ENCODE measurements at regions not wholly inside any gene's neighbourhood (a gene's known extent, or its start where the extent isn't known, plus 50 kb on each side); places are given as distances from the start of the nearest gene placed in this dataset.

DNA sequence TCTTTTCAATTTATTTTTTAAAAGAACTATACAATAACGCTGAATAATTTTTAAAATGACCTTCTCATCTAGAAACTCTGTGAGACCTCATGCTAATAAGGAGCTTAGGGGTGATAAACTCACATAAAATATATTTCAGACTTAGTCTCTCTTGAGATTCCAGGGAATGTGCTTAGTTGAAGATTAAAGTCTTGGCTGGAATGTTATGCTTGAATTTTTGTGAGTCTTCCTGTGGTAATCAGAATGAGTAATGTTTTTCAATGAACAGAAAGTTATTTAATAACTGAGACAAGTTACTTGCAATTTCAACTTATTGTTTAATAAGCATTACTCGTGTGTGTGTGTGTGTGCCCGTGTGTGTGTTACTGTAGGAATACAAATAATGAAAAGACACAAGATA lies 379.9 kb upstream of the EPHA7 start:
- Histone ChIP-seq H3K4me3 (ENCODE audit: low read depth in 1 of 3, low read length in 3 of 3) (no peak overlapping the region), H3K9ac (ENCODE audit: low read depth in 1 of 2, low read length in 2 of 2) (no peak overlapping the region), H3K9me3 (ENCODE audit: control insufficient read depth in 4 of 4, low read length in 3 of 4) (no peaks in the 10 kb centered on the region), H3K4me1 (ENCODE audit: control insufficient read depth in 4 of 4, insufficient read depth in 4 of 4, low read length in 3 of 4) (no peaks in the 10 kb centered on the region), H3K36me3 (ENCODE audit: control insufficient read depth in 4 of 4, insufficient read depth in 3 of 4, low read depth in 1 of 4, low read length in 3 of 4) (no peaks in the 10 kb centered on the region), H3K27ac (ENCODE audit: low read depth in 1 of 2, low read length in 2 of 2) (no peak overlapping the region), H3K27me3 (ENCODE audit: control insufficient read depth in 4 of 4, insufficient read depth in 4 of 4, low read length in 3 of 4) (no peaks in the 10 kb centered on the region)
- DNase-seq (ENCODE audit: low spot score): no peak
- WGBS: 60% methylated on average over 3 of the region's 3 CpGs
- TF ChIP-seq NR2F2 (IDR thresholded peaks at IDR 0.05) (no peak), EGR1 (IDR thresholded peaks at IDR 0.05; ENCODE audit: low read depth in 2 of 2) (no peak), GABPA (IDR thresholded peaks at IDR 0.05 in 1 of 2, conservative IDR thresholded peaks at IDR 0.05 in 1 of 2) (no peak), TAF1 (conservative IDR thresholded peaks at IDR 0.05) (no peak), YY1 (IDR thresholded peaks at IDR 0.05) (no peak), SP1 (IDR thresholded peaks at IDR 0.05) (no peak), HNF4A (conservative IDR thresholded peaks at IDR 0.05) (no peak), ZBTB33 (IDR thresholded peaks at IDR 0.05) (no peak), FOXA2 (IDR thresholded peaks at IDR 0.05) (no peak), FOXA1 (IDR thresholded peaks at IDR 0.05) (no peak), RAD21 (IDR thresholded peaks at IDR 0.05) (no peak), HNF4G (IDR thresholded peaks at IDR 0.05) (no peak), JUND (IDR thresholded peaks at IDR 0.05) (no peak), ATF3 (IDR thresholded peaks at IDR 0.05) (no peak), RXRA (IDR thresholded peaks at IDR 0.05) (no peak), MAX (IDR thresholded peaks at IDR 0.05) (no peak)
- TF ChIP-seq, protein P1, sequence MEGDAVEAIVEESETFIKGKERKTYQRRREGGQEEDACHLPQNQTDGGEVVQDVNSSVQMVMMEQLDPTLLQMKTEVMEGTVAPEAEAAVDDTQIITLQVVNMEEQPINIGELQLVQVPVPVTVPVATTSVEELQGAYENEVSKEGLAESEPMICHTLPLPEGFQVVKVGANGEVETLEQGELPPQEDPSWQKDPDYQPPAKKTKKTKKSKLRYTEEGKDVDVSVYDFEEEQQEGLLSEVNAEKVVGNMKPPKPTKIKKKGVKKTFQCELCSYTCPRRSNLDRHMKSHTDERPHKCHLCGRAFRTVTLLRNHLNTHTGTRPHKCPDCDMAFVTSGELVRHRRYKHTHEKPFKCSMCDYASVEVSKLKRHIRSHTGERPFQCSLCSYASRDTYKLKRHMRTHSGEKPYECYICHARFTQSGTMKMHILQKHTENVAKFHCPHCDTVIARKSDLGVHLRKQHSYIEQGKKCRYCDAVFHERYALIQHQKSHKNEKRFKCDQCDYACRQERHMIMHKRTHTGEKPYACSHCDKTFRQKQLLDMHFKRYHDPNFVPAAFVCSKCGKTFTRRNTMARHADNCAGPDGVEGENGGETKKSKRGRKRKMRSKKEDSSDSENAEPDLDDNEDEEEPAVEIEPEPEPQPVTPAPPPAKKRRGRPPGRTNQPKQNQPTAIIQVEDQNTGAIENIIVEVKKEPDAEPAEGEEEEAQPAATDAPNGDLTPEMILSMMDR (IDR thresholded peaks at IDR 0.05; ENCODE audit: low read depth, low read length, missing input control): no peak
- TF ChIP-seq, protein P2, sequence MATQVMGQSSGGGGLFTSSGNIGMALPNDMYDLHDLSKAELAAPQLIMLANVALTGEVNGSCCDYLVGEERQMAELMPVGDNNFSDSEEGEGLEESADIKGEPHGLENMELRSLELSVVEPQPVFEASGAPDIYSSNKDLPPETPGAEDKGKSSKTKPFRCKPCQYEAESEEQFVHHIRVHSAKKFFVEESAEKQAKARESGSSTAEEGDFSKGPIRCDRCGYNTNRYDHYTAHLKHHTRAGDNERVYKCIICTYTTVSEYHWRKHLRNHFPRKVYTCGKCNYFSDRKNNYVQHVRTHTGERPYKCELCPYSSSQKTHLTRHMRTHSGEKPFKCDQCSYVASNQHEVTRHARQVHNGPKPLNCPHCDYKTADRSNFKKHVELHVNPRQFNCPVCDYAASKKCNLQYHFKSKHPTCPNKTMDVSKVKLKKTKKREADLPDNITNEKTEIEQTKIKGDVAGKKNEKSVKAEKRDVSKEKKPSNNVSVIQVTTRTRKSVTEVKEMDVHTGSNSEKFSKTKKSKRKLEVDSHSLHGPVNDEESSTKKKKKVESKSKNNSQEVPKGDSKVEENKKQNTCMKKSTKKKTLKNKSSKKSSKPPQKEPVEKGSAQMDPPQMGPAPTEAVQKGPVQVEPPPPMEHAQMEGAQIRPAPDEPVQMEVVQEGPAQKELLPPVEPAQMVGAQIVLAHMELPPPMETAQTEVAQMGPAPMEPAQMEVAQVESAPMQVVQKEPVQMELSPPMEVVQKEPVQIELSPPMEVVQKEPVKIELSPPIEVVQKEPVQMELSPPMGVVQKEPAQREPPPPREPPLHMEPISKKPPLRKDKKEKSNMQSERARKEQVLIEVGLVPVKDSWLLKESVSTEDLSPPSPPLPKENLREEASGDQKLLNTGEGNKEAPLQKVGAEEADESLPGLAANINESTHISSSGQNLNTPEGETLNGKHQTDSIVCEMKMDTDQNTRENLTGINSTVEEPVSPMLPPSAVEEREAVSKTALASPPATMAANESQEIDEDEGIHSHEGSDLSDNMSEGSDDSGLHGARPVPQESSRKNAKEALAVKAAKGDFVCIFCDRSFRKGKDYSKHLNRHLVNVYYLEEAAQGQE (IDR thresholded peaks at IDR 0.05): no peak

DNA sequence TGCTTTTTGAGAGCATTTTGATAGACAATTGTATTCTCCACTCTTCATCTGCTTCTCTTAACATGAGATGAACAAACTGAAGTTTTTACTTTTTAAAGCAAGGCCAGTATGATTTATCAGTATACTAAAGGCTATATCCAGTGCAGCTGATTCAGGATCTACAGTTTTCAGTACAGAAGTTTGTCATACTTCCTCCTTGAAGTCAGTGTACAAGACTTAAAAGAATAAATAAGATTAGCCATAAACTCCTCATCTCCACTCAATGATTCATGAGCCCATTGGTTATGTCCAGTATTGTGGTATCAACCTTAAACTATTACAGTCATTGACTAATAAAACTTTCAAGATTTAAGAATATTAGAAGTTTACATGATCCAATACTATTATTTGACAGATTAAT lies 374.8 kb upstream of the EPHA7 start:
- H3K4me1 ChIP-seq (ENCODE audit: control insufficient read depth in 4 of 4, insufficient read depth in 4 of 4, low read length in 3 of 4): no peaks in the 10 kb centered on the region
- no peaks in the 10 kb centered on the region for H3K27me3 ChIP-seq (ENCODE audit: control insufficient read depth in 4 of 4, insufficient read depth in 4 of 4, low read length in 3 of 4)
- H3K36me3 ChIP-seq (ENCODE audit: control insufficient read depth in 4 of 4, insufficient read depth in 3 of 4, low read depth in 1 of 4, low read length in 3 of 4): no peaks in the 10 kb centered on the region
- no peak overlapping the region for H3K9ac ChIP-seq (ENCODE audit: low read depth in 1 of 2, low read length in 2 of 2)
- DNase-seq (ENCODE audit: low spot score): no peak
- no peaks in the 10 kb centered on the region for H3K9me3 ChIP-seq (ENCODE audit: control insufficient read depth in 4 of 4, low read length in 3 of 4)
- TF ChIP-seq GABPA (IDR thresholded peaks at IDR 0.05 in 1 of 2, conservative IDR thresholded peaks at IDR 0.05 in 1 of 2) (no peak), FOXA2 (IDR thresholded peaks at IDR 0.05) (no peak), ATF3 (IDR thresholded peaks at IDR 0.05) (no peak), HNF4A (conservative IDR thresholded peaks at IDR 0.05) (no peak), EGR1 (IDR thresholded peaks at IDR 0.05; ENCODE audit: low read depth in 2 of 2) (no peak), TAF1 (conservative IDR thresholded peaks at IDR 0.05) (no peak)
- no peak overlapping the region for H3K4me3 ChIP-seq (ENCODE audit: low read depth in 1 of 3, low read length in 3 of 3)
- no peak overlapping the region for H3K27ac ChIP-seq (ENCODE audit: low read depth in 1 of 2, low read length in 2 of 2)
